OCI-M1 (cell line): ENCODE measurements at regions not wholly inside any gene's neighbourhood (a gene's known extent, or its start where the extent isn't known, plus 50 kb on each side); places are given as distances from the start of the nearest gene placed in this dataset.

Source experiments
- DNase-seq: peaks from one replicate; lab custom pipeline; 2025; lab: John Stamatoyannopoulos, UW

GRCh38 chr5:89036704-89037489 is 153.9 kb upstream of the MEF2C start:
- no peak for DNase-seq

DNA sequence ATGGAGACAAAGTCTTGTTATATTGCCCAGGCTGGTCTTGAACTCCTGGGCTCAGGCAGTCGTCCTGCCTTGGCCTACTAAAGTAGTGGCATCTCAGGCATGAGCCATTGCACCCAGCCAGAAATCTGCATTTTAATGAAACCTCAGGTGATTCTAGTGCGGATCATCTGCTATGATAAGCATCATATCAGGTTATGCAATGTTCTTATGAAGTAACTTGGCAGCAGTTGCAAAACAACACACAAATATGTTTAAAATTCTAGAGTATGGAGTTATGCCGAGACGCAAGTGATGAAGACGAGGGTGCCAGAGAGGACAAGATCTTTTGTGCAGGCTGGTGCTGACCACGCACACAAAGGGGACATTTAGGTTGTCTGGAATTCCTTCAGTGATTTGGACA is 153.2 kb upstream of the MEF2C start:
- no peak for DNase-seq

DNA sequence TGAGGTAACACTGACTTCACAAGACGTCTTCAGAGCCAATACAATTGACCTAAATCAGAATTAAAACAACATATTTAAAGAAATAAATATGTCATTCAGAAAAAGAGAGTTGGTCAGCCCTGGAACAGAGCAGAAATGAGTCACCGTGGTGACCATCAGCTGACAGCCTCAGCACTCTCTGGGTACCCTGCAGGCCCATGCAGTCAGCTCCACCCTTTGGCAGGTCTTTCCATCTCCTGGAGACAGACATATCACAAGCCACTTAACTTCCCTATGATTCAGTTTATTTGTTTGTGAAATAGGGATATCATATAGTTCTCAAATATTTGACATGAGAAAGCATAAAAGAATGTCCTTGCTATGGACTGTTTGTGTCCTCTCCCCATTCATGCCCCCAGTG is 151.6 kb upstream of the MEF2C start:
- no peak for DNase-seq

DNA sequence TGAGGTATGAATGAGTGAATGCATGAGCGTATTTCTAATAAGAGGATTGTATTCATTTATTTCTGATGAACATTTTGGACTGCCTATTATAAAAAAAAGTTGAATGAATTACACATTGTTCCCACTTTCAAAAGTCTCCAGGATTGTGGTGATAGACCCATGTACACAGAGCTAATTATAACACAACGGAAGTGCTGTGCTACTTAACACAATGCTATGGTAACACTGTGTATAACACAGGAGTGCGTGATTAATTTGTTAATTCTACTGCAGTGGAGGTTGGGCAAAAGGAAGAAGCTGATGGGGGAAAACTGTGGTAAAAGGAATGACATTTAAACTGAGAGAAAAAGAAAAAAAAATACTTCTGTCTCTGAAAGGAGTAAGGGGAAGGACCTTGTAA is 147.8 kb upstream of the MEF2C start:
- DNase-seq, result no peak

DNA sequence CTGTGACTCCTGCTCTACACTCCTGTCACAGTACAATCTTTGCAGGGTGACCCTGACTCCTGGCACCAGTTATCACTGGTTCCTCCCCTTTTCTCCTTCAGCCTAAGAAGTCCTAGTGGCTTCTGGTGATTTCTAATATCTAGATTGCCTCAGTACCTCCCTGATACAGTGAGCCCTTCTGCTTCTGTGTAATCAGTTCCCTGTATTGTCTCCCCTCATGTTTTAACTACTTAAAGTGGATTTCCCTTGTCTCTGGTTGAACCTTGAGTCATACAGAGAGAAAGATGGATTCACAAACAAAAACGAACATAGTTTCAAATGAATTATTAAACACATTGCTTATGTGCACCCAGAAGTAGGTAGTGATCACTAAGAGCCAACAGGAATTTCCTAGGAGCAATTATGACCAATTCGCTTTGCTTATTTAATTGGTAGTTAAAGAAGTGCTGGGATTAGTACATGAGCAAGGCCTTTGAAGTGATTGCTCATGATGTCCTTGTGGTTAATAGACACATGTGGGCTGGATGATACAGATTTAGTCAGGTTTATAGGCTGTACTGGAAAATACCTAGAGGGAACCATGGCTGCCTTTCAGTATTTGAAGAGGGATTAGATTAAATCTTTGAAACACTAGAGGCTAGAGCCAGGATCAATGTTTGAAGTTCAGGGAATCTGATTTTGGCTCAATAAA is 145.8 kb upstream of the MEF2C start:
- no peak for DNase-seq

- no peak for DNase-seq
Observed at GRCh38 chr5:89024045-89024444, 141.1 kb upstream of the MEF2C start.

DNA sequence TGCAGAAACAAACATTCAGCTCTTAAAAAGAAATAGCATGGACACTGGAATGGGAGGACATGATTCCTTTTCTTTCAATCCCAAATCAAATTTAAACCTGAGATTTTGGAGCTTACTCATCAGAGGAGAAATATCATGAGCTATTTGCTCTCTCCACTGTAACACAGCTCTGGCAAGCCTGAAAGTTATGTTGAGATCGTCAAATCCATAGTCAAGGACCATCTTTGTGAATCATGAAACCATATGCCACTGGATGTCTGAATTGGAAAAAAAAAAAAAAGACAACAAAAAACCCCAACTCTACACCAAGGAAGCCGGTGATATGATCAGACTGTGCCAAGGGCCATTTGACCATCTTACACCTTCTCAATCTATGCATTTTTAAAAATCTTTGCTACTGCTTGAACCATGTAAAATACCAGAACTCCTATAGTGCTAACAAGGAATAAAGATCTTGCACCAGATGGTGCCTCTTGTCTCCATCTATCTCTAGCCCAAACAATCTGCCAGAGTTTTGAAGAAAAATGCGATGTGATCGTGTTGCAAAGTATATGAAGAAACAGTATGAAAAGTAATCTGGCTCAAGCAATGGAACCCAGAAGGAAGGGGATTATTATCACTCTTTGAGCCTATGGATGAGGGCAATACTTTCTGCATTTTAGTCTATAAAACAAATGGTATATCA is 138.1 kb upstream of the MEF2C start:
- DNase-seq, result no peak

DNA sequence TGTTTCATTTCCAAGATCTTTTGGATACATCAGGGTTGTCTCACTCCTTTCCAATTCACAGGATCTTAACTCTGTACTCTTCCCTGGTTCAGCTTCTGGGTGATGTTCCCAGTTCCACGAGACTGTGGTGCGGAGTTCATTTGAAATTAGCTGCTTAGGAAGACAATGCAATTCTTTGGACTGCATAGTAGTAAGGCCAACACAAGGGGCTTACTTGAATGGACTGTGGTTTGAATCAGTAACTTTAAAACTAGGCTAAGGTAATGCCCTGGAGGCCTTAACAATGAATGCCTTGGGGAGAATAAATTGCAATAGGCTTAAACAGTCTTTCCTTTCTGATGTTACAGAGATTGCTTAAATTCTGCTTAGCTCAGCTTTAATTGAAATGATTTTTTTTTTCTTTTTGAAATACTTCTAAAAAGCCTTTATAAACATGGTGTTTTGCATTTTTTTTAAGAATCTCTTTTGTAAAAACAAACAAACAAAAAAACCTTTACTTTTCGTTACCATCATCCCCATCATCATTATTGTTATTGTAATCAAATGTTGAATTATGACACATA is 133.8 kb upstream of the MEF2C start:
- DNase-seq, result no peak

GRCh38 chr5:89015409-89015808 is 132.4 kb upstream of the MEF2C start:
- DNase-seq, result no peak

DNA sequence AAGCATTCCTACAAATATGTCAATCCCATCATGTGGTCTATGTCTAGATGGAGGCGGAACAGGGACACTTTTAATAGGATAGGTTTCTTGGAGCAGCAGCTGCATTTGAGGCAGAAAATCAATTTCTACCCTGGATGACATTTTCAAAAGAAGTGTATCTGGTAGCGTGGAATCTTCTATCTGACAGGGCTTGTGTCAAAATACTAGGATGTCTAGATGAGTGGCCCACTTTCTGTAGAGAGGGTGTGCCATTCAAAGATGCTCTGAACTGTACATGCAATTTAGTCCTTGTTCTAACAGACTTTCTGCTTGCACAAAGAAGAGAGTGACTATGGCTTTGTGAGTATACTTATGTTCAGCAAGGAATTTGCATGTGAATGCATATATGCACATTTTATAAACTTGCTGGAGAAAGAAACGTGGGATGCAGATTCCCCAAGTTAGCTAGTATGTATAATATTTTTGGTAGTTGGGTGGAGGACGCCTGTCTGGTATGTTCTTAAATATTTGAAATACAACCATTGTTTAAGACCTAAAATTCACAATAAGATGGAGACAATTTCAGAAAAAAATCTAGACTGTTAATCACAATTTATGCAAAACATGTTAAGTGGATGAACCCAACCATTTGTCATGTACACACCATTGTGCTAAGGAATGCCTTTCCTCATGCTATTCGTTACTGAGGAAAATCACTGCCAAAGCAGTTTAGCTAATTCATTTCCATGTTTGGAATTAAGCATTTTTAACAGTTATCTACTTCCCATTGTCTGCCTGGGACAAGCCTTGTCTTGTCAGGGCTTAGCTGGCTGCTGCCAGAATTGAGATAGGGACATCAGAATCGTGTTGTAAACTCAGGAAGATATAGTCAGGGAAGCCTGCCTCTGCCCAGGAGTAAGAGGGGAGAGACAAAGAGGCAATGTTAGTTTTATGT is 129.1 kb upstream of the MEF2C start:
- no peak for DNase-seq

DNA sequence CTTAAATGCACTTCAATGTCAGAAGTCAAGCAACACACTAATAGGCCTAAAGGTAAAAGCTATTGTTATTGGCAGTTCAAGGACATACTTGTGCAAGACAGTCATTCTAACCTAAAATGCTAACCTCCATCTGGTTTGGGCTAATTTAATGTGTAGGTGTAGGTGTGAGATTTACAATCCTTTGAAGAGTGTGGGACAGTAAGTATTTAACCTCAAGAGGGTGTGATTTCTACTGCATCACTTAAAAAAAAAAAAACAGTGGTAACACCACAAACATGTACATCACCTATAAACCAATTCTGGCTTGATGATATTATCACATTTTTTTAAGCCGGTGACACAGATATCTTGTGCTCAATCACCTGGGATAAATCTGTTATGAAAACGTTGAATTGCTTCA is 127.5 kb upstream of the MEF2C start:
- no peak for DNase-seq

DNA sequence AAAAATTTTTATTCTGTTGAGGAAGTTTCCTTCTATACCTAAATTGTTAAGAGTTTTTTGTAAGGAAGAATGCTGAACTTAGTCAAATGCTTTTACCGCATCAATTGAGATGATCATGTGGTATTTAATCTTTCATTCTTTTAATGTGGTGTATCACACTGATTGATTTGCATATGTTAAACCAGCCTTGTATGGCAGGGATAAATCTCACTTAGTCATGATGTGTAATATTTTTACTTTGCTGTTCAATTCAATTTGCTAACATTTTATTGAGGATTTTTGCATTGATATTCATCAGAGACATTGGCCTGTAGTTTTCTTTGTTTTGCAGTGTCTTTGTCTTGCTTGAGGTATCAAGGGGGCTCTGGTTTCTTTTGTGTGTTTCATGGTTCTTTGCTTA is 125.3 kb upstream of the MEF2C start:
- no peak for DNase-seq

GRCh38 chr5:89005990-89006389 is 123.0 kb upstream of the MEF2C start:
- DNase-seq, result no peak

- DNase-seq, result no peak
Observed at GRCh38 chr5:89004379-89004778, 121.4 kb upstream of the MEF2C start.

GRCh38 chr5:89003563-89004036 is 120.6 kb upstream of the MEF2C start:
- no peak for DNase-seq

GRCh38 chr5:88999853-89000252 is 116.9 kb upstream of the MEF2C start:
- no peak for DNase-seq

DNA sequence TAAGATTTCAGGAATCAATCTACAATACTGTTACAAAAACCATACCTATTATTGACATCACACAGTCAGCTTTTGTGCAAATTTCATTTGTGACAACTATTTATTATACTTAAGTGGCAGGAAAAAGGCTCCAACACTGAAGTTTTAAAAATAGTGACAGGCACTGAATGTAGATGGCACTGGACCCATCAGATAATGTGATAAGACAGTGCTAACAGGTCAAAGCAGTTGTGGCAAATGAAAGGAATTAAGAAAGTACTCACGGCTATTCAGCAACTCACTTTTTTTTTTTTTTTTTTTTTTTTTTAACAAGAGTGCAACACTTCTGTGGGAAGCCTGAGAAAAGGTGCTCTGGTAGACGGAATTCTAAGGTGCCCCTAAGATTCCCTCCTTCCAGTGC is 115.0 kb upstream of the MEF2C start:
- DNase-seq, result peak; percentile 49

DNA sequence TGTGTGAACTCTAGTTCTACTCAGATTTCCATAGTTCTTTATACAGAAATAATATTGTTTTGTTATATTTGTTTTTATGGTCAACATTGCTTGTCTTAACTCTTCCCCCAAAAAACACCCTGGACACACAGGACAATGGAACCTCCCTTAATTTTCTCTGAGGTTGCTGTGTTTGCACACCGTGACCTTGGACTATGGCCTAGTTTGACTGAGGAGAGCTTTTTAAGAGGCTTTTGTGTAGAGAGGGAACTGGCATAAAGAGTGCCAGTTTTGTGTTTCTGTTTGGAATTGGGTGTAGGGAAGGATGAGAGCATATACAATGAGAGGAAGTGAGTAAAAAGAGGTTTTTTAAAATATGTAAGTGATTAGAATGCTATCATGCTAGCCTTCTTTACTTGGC is 101.1 kb upstream of the MEF2C start:
- DNase-seq, result no peak

- DNase-seq, result peak; percentile 17
Observed at GRCh38 chr5:88979726-88980125, 96.7 kb upstream of the MEF2C start.

- no peak for DNase-seq
Observed at GRCh38 chr5:88979244-88979643, 96.3 kb upstream of the MEF2C start.

DNA sequence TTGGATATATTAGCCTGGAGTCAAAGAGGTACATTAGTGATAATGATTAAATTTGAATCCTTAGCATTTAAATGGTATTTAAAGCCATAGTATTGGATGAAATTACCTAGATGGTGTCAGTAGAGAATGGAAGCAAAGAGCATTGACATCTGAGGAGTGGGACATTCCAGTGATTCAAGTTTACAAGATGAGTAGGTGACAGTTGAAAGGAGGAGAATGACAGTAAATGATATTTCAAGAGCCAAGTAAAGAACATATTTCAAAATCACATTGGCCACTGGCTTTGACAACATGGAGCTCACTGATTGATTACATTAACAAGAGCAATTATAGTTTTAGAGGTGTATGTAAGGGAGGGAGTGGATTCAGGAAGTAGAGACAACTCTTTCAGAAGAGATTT is 93.9 kb upstream of the MEF2C start:
- DNase-seq, result no peak
